H9 (cell line): ENCODE measurements at regions not wholly inside any gene's neighbourhood (a gene's known extent, or its start where the extent isn't known, plus 50 kb on each side); places are given as distances from the start of the nearest gene placed in this dataset.

Source experiments
- DNase-seq: peaks from one replicate; pipeline ENCODE4 v3.0.0-alpha.2; 2017
- H2AFZ ChIP-seq: one replicate; pipeline ENCODE4 v1.6.1; 2013; ENCODE audit warnings: mild to moderate bottlenecking, low read length, control low read depth, moderate library complexity
- H2AK5ac ChIP-seq: 2 replicates; pipeline ENCODE4 v1.6.1; 2013; ENCODE audit warnings: low read length, control low read depth, mixed read lengths; ENCODE audit not compliant: insufficient read length
- H2BK120ac ChIP-seq: one replicate; pipeline ENCODE4 v1.6.1; 2013; ENCODE audit warnings: low read depth, mild to moderate bottlenecking, low read length, control low read depth, inconsistent platforms; ENCODE audit not compliant: poor library complexity, severe bottlenecking
- H2BK12ac ChIP-seq: 2 replicates; pipeline ENCODE4 v1.6.1; 2013; ENCODE audit warnings: low read length, control low read depth, mixed read lengths, low read depth; ENCODE audit not compliant: insufficient read length
- H2BK15ac ChIP-seq: 2 replicates; pipeline ENCODE4 v1.6.1; 2013; ENCODE audit warnings: low read depth, low read length, control low read depth
- H2BK20ac ChIP-seq: one replicate; pipeline ENCODE4 v1.6.1; 2013; ENCODE audit warnings: low read depth, mild to moderate bottlenecking, low read length, control low read depth, inconsistent platforms; ENCODE audit not compliant: poor library complexity, severe bottlenecking
- H2BK5ac ChIP-seq: 2 replicates; pipeline ENCODE4 v1.6.1; 2013; ENCODE audit warnings: low read length, control low read depth, mixed read lengths; ENCODE audit not compliant: insufficient read length
- H3K14ac ChIP-seq: 2 replicates; pipeline ENCODE4 v1.6.1; 2013; ENCODE audit warnings: low read length, control low read depth; ENCODE audit not compliant: insufficient read depth
- H3K18ac ChIP-seq: 2 replicates; pipeline ENCODE4 v1.6.1; 2013; ENCODE audit warnings: low read depth, mild to moderate bottlenecking, mixed read lengths, low read length, control low read depth; ENCODE audit not compliant: insufficient read length
- H3K23ac ChIP-seq: 2 replicates; pipeline ENCODE4 v1.6.1; 2013; ENCODE audit warnings: low read length, control low read depth, mixed read lengths, low read depth; ENCODE audit not compliant: insufficient read length
- H3K23me2 ChIP-seq: 2 replicates; pipeline ENCODE4 v1.6.1; 2013; ENCODE audit warnings: low read depth, mild to moderate bottlenecking, mixed read lengths, low read length, control low read depth; ENCODE audit not compliant: insufficient read length, poor library complexity, severe bottlenecking
- H3K27ac ChIP-seq: 2 replicates; pipeline ENCODE4 v1.5.1; 2013; ENCODE audit warnings: low read length, control low read depth, mixed read lengths, low read depth; ENCODE audit not compliant: insufficient read length
- H3K27me3 ChIP-seq: 2 replicates; pipeline ENCODE4 v1.6.1; 2013; ENCODE audit warnings: low read length, control low read depth, inconsistent platforms; ENCODE audit not compliant: insufficient read depth
- H3K4ac ChIP-seq: 2 replicates; pipeline ENCODE4 v1.6.1; 2013; ENCODE audit warnings: low read depth, mild to moderate bottlenecking, control low read depth, inconsistent platforms, low read length, moderate library complexity
- H3K4me1 ChIP-seq: 2 replicates; pipeline ENCODE4 v1.6.1; 2013; ENCODE audit warnings: low read length, control low read depth, inconsistent platforms; ENCODE audit not compliant: insufficient read depth
- H3K4me2 ChIP-seq: 2 replicates; pipeline ENCODE4 v1.6.1; 2013; ENCODE audit warnings: low read length, control low read depth, mixed read lengths; ENCODE audit not compliant: insufficient read length, insufficient read depth
- H3K56ac ChIP-seq: 2 replicates; pipeline ENCODE4 v1.6.1; 2013; ENCODE audit warnings: low read depth, mild to moderate bottlenecking, mixed read lengths, low read length, control low read depth; ENCODE audit not compliant: insufficient read length
- H3K79me1 ChIP-seq: 2 replicates; pipeline ENCODE4 v1.6.1; 2013; ENCODE audit warnings: low read depth, mild to moderate bottlenecking, moderate library complexity, low read length, control low read depth, inconsistent platforms; ENCODE audit not compliant: insufficient read depth, poor library complexity, severe bottlenecking
- H3K79me2 ChIP-seq: 2 replicates; pipeline ENCODE4 v1.6.1; 2013; ENCODE audit warnings: low read length, control low read depth, inconsistent platforms; ENCODE audit not compliant: insufficient read depth
- H3K9ac ChIP-seq: 2 replicates; pipeline ENCODE4 v1.6.1; 2013; ENCODE audit warnings: low read length, control low read depth, mixed read lengths; ENCODE audit not compliant: insufficient read length; ENCODE audit errors: extremely low read depth
- H3K9me3 ChIP-seq: one replicate; pipeline ENCODE4 v1.6.1; 2013; ENCODE audit warnings: low read depth, low read length, inconsistent platforms; ENCODE audit not compliant: control insufficient read depth
- H3T11ph ChIP-seq: one replicate; pipeline ENCODE4 v1.6.1; 2013; ENCODE audit warnings: mild to moderate bottlenecking, low read length, control low read depth, inconsistent platforms
- H4K20me1 ChIP-seq: one replicate; pipeline ENCODE4 v1.6.1; 2013; ENCODE audit not compliant: control insufficient read depth, insufficient read length, insufficient read depth
- H4K5ac ChIP-seq: 2 replicates; pipeline ENCODE4 v1.6.1; 2013; ENCODE audit warnings: low read depth, mild to moderate bottlenecking, mixed read lengths, low read length, control low read depth; ENCODE audit not compliant: insufficient read length
- H4K8ac ChIP-seq: replicated peaks from 2 replicates; pipeline ENCODE4 v1.6.1; 2013; ENCODE audit warnings: low read length, control low read depth, mixed read lengths, low read depth; ENCODE audit not compliant: insufficient read length
- H4K91ac ChIP-seq: 2 replicates; pipeline ENCODE4 v1.6.1; 2013; ENCODE audit warnings: low read depth, mild to moderate bottlenecking, moderate library complexity, mixed read lengths, low read length, control low read depth; ENCODE audit not compliant: insufficient read length
- H3K27ac Mint-ChIP-seq, 3 experiments: 2 replicates in 2 of 3; 3 replicates in 1 of 3; pipeline ENCODE4 v1.8.0; 2020 to 2021; ENCODE audit warnings: mixed read lengths in 3 of 3, mild to moderate bottlenecking in 1 of 3, moderate library complexity in 1 of 3
- H3K27me3 Mint-ChIP-seq: 2 replicates; pipeline ENCODE4 v1.8.0; 2021; ENCODE audit warnings: low read depth, mild to moderate bottlenecking, moderate library complexity, mixed read lengths
- H3K36me3 Mint-ChIP-seq, 3 experiments: 2 replicates in 2 of 3; 3 replicates in 1 of 3; pipeline ENCODE4 v1.8.0; 2020 to 2021; ENCODE audit warnings: low read depth in 3 of 3, mixed read lengths in 3 of 3; ENCODE audit not compliant: insufficient read depth in 1 of 3
- H3K4me1 Mint-ChIP-seq, 2 experiments: 2 replicates each; pipeline ENCODE4 v1.8.0; 2020; ENCODE audit warnings: mixed read lengths in 2 of 2
- H3K4me3 Mint-ChIP-seq, 2 experiments: 2 replicates in 1 of 2; 3 replicates in 1 of 2; pipeline ENCODE4 v1.8.0; 2020 to 2021; ENCODE audit warnings: mild to moderate bottlenecking in 2 of 2, mixed read lengths in 2 of 2, moderate library complexity in 1 of 2
- H3K9me3 Mint-ChIP-seq, 2 experiments: 2 replicates in 1 of 2; 3 replicates in 1 of 2; pipeline ENCODE4 v1.8.0; 2020; ENCODE audit warnings: mild to moderate bottlenecking in 2 of 2, mixed read lengths in 2 of 2, moderate library complexity in 1 of 2
- CTCF ChIP-seq: fragments of 200-600 bp; sonication (generic); conservative IDR thresholded peaks from 3 replicates; pipeline ENCODE4 v1.8.0; 2021; ENCODE audit warnings: antibody characterized with exemption, mild to moderate bottlenecking
- WGBS: extraction: QIAGEN DNeasy Blood & Tissue Kit; methylation state at CpG from one replicate; pipeline ENCODE4 v1.1.7; 2013; ENCODE audit warnings: missing lambda C conversion rate, low lambda C conversion rate, mixed read lengths; ENCODE audit not compliant: insufficient read length; ENCODE audit errors: extremely low coverage; 5-methylcytosine and 5-hydroxymethylcytosine counted together

GRCh38 chr2:58665154-58665553 is 424.0 kb upstream of the FANCL start:
- H2AK5ac ChIP-seq: no peak overlapping the region

More at GRCh38 chr2:58665154-58665553, 424.0 kb upstream of the FANCL start:
- no peak for DNase-seq
- H3T11ph ChIP-seq: no peak overlapping the region
- no peak overlapping the region for H3K27ac ChIP-seq
- H3K9me3 ChIP-seq: no peaks in the 10 kb centered on the region
- no peak overlapping the region for H2BK20ac ChIP-seq
- H2BK12ac ChIP-seq: no peak overlapping the region
- no peak overlapping the region for H3K56ac ChIP-seq
- Mint-ChIP-seq H3K36me3 (no peaks in the 10 kb centered on the region; a peak in 1 of 7 replicates), H3K4me3 (no peak overlapping the region), H3K27ac (no peak overlapping the region), H3K4me1 (no peaks in the 10 kb centered on the region), H3K27me3 (no peaks in the 10 kb centered on the region), H3K9me3 (peaks cover 0 to 4% of the 10 kb centered on the region in 2 experiments; a peak in 1 of 5 replicates)
- no peaks in the 10 kb centered on the region for H3K4me1 ChIP-seq
- no peak overlapping the region for H3K18ac ChIP-seq
- no peak overlapping the region for H3K14ac ChIP-seq
- H2AFZ ChIP-seq: no peak overlapping the region
- no peaks in the 10 kb centered on the region for H3K79me1 ChIP-seq
- no peak overlapping the region for H4K8ac ChIP-seq
- no peaks in the 10 kb centered on the region for H4K20me1 ChIP-seq
- no peak overlapping the region for H2BK120ac ChIP-seq
- WGBS: no CpG with 5 or more reads among the region's 3 CpGs
- H3K23ac ChIP-seq: no peak overlapping the region
- no peak overlapping the region for H4K91ac ChIP-seq
- TF ChIP-seq CTCF: no peak
- H3K4ac ChIP-seq: no peak overlapping the region
- no peak overlapping the region for H3K4me2 ChIP-seq
- no peak overlapping the region for H4K5ac ChIP-seq
- no peaks in the 10 kb centered on the region for H3K23me2 ChIP-seq
- no peak overlapping the region for H2BK15ac ChIP-seq
- no peaks in the 10 kb centered on the region for H3K27me3 ChIP-seq
- no peak overlapping the region for H2BK5ac ChIP-seq
- no peaks in the 10 kb centered on the region for H3K79me2 ChIP-seq
- no peak overlapping the region for H3K9ac ChIP-seq
